ENCODE measurements at regions not wholly inside any gene's neighbourhood (a gene's known extent, or its start where the extent isn't known, plus 50 kb on each side); places are given as distances from the start of the nearest gene placed in this dataset.
A peak's percentile ranks its signal among the peaks of the same experiment; 100 is the strongest.

DNA sequence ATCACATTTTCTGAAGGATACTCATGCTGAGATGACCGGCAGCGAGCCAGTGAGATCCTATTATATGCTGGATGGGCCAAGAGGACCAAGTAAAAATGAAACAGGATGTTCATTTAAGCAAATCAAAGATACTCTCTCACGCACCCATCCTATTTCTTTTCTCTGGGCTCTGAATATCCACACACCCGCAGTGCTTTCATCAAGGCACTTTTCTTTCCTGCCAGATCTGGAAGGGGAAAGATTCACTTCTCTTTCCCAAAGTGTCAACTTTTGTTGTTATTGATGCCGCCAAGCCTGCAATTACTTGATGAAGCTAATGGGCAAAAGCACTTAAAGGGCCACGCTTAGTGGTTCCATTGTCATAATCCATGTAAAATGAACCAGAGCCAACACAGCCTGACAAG lies 191.9 kb upstream of the CHAC2 start:
- no peaks in the 10 kb centered on the region for H3K27me3 ChIP-seq (ENCODE audit: control insufficient read depth, insufficient read depth, low read length, poor library complexity, severe bottlenecking)
- TF ChIP-seq, protein P1, sequence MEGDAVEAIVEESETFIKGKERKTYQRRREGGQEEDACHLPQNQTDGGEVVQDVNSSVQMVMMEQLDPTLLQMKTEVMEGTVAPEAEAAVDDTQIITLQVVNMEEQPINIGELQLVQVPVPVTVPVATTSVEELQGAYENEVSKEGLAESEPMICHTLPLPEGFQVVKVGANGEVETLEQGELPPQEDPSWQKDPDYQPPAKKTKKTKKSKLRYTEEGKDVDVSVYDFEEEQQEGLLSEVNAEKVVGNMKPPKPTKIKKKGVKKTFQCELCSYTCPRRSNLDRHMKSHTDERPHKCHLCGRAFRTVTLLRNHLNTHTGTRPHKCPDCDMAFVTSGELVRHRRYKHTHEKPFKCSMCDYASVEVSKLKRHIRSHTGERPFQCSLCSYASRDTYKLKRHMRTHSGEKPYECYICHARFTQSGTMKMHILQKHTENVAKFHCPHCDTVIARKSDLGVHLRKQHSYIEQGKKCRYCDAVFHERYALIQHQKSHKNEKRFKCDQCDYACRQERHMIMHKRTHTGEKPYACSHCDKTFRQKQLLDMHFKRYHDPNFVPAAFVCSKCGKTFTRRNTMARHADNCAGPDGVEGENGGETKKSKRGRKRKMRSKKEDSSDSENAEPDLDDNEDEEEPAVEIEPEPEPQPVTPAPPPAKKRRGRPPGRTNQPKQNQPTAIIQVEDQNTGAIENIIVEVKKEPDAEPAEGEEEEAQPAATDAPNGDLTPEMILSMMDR (conservative IDR thresholded peaks at IDR 0.05), result no peak
- no peaks in the 10 kb centered on the region for H3K36me3 Mint-ChIP-seq (ENCODE audit: low read depth)
- H3K4me3 ChIP-seq (ENCODE audit: low read length), result no peak overlapping the region
- peaks cover 3% of the 10 kb centered on the region for H3K27me3 Mint-ChIP-seq (ENCODE audit: insufficient read depth)
- no peaks in the 10 kb centered on the region for H3K36me3 ChIP-seq (ENCODE audit: control insufficient read depth, insufficient read depth, low read length)
- no peaks in the 10 kb centered on the region for H3K9me3 ChIP-seq (ENCODE audit: control insufficient read depth, low read length)
- H3K9me3 Mint-ChIP-seq, result no peaks in the 10 kb centered on the region
- peaks cover 23% of the 10 kb centered on the region for H3K4me1 Mint-ChIP-seq
- H3K4me3 Mint-ChIP-seq, result no peak overlapping the region
- WGBS, 2 experiments (ENCODE audit: insufficient coverage in 1 of 2, insufficient read length in 1 of 2), result 73 to 83% methylated on average over 2 to 6 of the region's 6 CpGs
- H3K9ac ChIP-seq (ENCODE audit: extremely low read depth, low read length, poor library complexity, severe bottlenecking), result no peak overlapping the region
- H3K27ac ChIP-seq (ENCODE audit: low read depth, low read length), result peak overlapping the region; percentile 11
- peaks cover 5% of the 10 kb centered on the region for H3K4me1 ChIP-seq (ENCODE audit: control insufficient read depth, insufficient read depth, low read length)
- no peak for DNase-seq
- H3K27ac Mint-ChIP-seq, result no peak overlapping the region

- Histone ChIP-seq H3K4me1 (ENCODE audit: control insufficient read depth, insufficient read depth, low read length) (peaks cover 5% of the 10 kb centered on the region), H3K27me3 (ENCODE audit: control insufficient read depth, insufficient read depth, low read length, poor library complexity, severe bottlenecking) (no peaks in the 10 kb centered on the region), H3K36me3 (ENCODE audit: control insufficient read depth, insufficient read depth, low read length) (no peaks in the 10 kb centered on the region), H3K9me3 (ENCODE audit: control insufficient read depth, low read length) (no peaks in the 10 kb centered on the region), H3K9ac (ENCODE audit: extremely low read depth, low read length, poor library complexity, severe bottlenecking) (no peak overlapping the region), H3K4me3 (ENCODE audit: low read length) (no peak overlapping the region), H3K27ac (ENCODE audit: low read depth, low read length) (no peak overlapping the region)
- Mint-ChIP-seq H3K9me3 (no peaks in the 10 kb centered on the region), H3K4me1 (peaks cover 23% of the 10 kb centered on the region), H3K36me3 (ENCODE audit: low read depth) (no peaks in the 10 kb centered on the region), H3K27ac (no peak overlapping the region), H3K4me3 (no peak overlapping the region), H3K27me3 (ENCODE audit: insufficient read depth) (no peaks in the 10 kb centered on the region)
- no peak for DNase-seq
- TF ChIP-seq, protein P1 (conservative IDR thresholded peaks at IDR 0.05), result no peak
- WGBS, 2 experiments (ENCODE audit: insufficient coverage in 1 of 2, insufficient read length in 1 of 2), result no CpG with 5 or more reads among the region's 1 CpG
These were observed 194.9 kb upstream of the CHAC2 start for GRCh38 chr2:53572696-53573095.

DNA sequence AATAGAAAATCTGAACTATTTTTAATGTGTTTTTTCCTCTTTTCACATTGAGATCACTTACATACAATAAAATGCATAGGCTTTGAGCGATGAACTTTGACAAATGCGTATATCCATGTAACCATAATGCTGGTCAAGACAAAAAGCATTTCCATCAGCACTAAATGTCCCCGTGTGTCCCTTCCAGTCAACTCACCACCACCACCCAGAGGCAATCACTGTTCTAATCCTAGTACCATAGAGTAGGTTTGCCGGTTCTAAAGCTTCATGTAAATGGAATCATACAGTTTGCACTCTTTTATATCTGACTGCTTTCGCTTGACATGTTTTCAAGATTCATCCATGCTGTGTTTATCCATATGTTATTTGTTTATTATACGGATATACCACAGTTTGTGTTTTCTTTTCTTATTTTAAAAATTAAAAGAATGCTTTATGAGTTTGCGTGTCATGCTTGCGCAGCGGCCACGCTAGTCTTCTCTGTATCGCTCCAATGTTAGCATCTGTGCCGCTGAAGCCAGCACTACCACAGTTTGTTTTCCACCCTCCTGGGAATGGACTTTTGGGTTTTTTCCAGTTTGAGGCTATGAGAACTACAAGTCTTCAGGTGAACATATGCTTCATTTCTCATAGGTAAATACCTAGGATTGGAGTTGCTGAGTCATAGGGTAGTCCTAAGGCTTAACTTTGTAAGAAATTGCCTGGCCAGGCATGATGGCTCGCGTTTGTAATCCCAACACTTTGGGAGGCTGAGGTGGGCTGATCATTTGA lies 197.5 kb upstream of the CHAC2 start:
- Mint-ChIP-seq H3K27ac (no peak overlapping the region), H3K4me1 (peaks cover 17% of the 10 kb centered on the region)

More for the DNA sequence above, 197.5 kb upstream of the CHAC2 start:
- H3K36me3 ChIP-seq (ENCODE audit: control insufficient read depth, insufficient read depth, low read length), result no peaks in the 10 kb centered on the region
- no peak overlapping the region for H3K4me3 ChIP-seq (ENCODE audit: low read length)
- DNase-seq, result no peak
- H3K36me3 Mint-ChIP-seq (ENCODE audit: low read depth), result no peaks in the 10 kb centered on the region
- no peak overlapping the region for H3K4me3 Mint-ChIP-seq
- H3K27ac ChIP-seq (ENCODE audit: low read depth, low read length), result no peak overlapping the region
- H3K9me3 ChIP-seq (ENCODE audit: control insufficient read depth, low read length), result no peaks in the 10 kb centered on the region
- no peak overlapping the region for H3K9ac ChIP-seq (ENCODE audit: extremely low read depth, low read length, poor library complexity, severe bottlenecking)
- TF ChIP-seq, protein P1 (conservative IDR thresholded peaks at IDR 0.05), result peak; percentile 43
- no peaks in the 10 kb centered on the region for H3K9me3 Mint-ChIP-seq
- no peaks in the 10 kb centered on the region for H3K27me3 ChIP-seq (ENCODE audit: control insufficient read depth, insufficient read depth, low read length, poor library complexity, severe bottlenecking)
- H3K4me1 ChIP-seq (ENCODE audit: control insufficient read depth, insufficient read depth, low read length), result peaks cover 6% of the 10 kb centered on the region
- WGBS, 2 experiments (ENCODE audit: insufficient coverage in 1 of 2, insufficient read length in 1 of 2), result 88 to 92% methylated on average over 3 to 14 of the region's 14 CpGs
- H3K27me3 Mint-ChIP-seq (ENCODE audit: insufficient read depth), result no peaks in the 10 kb centered on the region
